Limb (tissue), 2 donors: ENCODE measurements at regions not wholly inside any gene's neighbourhood (a gene's known extent, or its start where the extent isn't known, plus 50 kb on each side); places are given as distances from the start of the nearest gene placed in this dataset.

Experiments used
- DNase-seq, 2 donors: peaks; one replicate each; pipeline ENCODE4 v3.0.0-alpha.2; 2016; ENCODE audit errors: extremely low spot score in 2 of 2

DNA sequence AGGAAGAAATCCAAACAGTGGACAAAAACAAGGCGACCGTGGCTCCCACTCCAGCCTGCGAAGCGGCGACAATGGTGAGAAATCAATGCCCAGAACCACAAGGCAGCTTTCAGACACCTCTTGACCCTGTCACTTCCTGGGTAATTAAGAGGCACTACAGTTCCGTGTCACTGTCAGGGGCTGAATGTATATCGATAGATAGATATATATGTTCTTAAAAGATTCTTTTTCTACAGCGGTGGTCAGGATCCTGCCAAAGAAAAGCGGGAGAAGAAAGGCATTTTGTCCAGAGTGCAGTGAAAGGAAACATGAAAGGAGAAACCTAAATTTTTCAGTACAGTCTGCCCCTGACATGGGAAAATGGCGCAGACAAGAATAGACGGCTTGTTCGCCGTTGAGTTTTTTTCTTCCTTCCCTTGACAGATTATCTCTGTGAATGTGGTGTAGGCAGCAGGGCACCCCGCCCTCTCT lies 56.2 kb upstream of the HES1 start:
- no peak for DNase-seq

DNA sequence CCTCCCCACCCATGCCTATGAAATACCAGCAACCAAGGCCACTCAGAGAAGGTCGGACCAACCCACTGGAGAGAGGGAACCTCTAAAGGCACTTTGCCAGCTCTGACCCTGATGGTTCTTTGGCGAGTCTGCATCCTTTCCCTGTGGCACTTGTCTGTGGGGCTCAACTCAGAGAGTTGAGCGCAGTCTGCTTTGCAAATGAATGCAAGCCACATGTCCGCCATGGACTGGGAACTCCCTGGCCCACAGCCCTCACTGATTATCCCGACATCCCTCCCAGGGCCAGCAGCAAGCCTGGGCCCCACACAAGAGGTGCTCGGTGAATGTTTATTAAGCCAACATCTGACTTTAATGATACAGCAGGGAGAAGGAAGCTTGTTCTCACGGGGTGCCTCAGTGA lies 55.5 kb upstream of the HES1 start:
- DNase-seq = no peak

DNA sequence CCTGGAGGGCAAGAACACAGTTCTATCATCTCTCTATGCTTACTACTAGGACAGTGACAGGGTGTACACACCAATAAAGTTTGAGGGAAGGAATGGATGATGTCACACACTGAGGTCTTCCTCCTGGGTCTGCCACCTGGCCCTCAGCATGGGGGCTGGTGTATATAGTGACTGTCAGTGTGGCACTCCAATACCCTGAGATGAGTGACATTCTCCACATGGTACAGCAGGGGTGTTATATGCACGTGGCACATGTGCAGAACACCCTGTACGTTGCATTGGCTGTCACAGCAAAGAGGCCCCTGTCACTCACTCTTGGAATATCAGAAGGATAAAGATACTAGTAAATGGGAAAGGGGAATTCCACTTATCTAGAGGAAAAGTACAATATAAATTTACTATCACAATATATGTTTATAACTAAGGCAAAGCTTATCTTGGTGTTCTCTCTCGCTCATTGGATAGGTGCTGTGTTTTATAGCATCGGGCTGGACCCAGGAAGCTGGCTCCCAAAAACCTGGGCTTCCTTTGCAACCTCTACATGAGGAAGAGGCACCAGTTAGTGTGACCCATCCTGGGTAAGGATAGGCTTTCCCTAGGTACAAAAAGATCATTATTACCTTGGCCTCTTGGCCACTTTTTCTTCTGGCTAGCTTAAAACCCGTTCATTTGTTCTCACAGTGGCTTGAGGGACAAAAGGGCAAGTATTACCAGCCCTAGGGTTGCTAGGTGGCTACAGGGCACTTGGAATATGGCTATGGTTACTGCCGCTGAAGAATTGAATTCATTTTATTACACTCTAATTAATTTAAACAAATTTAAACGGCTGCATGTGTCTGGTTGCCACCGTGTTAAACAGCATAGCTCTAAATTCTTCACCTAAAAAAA lies 54.8 kb upstream of the HES1 start:
- DNase-seq = no peak

DNA sequence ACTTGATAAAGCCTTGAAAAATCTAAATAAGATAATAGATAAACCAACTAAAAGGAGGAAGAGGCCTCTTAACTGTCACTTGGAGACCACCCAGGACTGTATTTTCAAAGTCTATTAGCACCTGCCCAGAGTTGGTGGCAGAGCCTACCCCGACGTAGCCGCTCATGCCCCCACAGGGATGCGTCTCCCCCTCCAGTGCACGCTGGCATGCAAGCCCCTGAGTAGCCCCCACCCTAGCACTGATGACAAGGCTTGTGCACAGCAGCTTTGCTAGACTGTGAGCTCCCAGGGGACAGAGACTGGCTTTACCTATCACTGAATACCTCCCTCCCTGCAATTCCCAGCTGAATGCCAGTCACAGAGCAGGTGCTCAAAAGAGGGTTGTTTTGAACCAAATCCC lies 54.1 kb upstream of the HES1 start:
- DNase-seq = no peak

DNA sequence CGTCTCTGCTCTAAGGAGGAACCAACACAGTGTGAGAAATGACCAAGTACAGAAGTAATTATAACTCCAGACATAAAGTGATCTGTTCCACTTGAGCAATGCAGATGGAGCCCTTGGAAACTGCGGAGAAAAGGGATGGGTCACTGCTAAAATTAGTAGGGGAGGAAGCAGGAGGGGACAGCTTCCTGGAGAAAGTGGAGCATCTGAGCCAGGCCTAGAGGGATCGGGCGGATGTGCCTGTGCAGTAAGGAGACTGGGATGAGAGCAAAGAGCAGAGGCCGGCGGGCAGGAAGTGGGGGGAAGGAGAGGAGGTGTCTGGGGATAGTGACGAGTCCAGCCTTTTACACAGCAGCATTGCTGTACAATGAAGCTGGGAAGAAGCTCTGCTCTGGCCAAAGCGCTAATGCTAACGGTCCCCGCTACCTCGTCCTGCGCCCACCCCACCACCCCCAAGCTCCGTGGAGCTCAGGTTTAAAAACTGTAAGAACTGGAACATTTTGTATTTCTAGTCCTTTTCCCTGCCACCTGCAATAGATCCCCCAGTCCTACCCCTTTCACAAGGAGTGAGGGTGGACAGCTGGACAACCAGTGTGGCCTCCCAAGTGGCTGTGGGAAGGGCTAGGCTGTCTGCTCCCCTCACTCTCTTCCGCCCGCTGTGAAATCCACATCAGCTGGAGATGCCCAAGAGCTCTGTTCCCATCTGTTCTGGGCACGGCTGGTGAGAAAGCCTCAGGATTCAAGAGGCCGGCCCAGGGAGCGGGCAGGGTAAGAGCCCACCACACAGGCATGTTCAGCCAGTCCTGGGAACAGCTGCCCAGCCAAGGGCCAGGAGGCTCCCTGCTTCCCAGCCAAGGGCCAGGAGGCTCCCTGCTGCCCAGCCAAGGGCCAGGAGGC lies 53.0 kb upstream of the HES1 start:
- peak in 1 of 2 donors; percentile 76 for DNase-seq

DNA sequence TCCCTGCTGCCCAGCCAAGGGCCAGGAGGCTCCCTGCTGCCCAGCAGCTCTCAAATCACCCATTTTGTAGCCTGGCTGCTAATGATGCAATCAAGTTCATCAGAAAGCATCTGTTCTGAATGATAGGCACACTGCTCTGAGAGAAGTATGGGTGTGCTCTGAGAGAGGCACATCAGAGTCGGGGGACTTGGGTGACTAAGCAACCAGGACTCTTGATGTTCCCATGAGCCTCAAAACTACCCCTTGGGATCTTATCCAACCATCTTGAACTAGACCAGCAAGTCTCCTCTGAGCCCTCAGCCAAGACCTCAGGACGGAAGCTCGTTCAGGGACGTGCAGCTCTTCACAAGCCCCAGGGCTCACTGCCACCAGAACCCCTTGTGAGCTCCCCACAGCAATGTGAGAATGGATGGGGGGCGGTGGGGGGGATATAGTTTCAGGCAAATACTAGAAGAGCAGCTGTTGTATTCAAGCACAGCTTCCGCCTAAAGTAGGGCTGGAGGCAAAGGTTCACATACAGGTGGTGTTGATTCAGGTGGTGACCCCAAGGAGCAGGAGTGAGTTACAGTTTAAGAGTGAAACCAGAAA lies 52.2 kb upstream of the HES1 start:
- DNase-seq = no peak

DNA sequence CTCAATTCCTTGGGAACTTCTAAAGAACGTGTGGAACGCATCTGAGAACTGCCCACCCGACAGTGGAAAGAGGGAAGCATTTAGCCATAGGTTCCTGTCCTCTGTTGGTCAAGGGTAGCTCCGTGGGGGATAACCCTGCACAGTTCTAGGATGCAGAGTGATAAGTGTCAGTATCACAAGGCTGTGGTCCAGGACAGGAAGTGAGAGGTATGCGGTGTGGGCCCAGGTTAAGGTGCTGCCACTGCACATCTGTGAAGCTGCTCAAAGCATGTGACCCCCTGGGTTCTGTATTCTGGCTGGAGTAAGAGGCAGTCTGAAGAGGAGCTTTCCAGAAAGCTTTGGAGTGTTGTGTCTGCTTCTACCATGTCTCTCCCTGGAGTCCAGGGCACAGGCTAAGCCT lies 51.7 kb upstream of the HES1 start:
- no peak for DNase-seq
